ENCODE measurements at regions not wholly inside any gene's neighbourhood (a gene's known extent, or its start where the extent isn't known, plus 50 kb on each side); places are given as distances from the start of the nearest gene placed in this dataset.

GRCh38 chr18:40371673-40372072 lies 1583.4 kb upstream of the PIK3C3 start:
- POLR2A ChIA-PET (ENCODE audit: partially characterized antibody), result no interaction called here
- no peak overlapping the region for H3K27ac ChIP-seq (ENCODE audit: low read depth, low read length)

More at GRCh38 chr18:40371673-40372072, 1583.4 kb upstream of the PIK3C3 start:
- Histone ChIP-seq H2BK12ac (ENCODE audit: low read depth, low read length) (no peak overlapping the region), H3K4me1 (replicated peaks in 1 of 4; ENCODE audit: control insufficient read depth in 3 of 4, insufficient read depth in 4 of 4, low read length in 3 of 4) (no peaks in the 10 kb centered on the region), H3K9me3 (ENCODE audit: insufficient read depth in 2 of 2, low read depth in 1 of 2, low read length in 1 of 2) (no peaks in the 10 kb centered on the region), H2AK5ac (ENCODE audit: low read depth, low read length) (no peak overlapping the region), H3K79me1 (ENCODE audit: low read depth, low read length) (no peaks in the 10 kb centered on the region), H3K56ac (replicated peaks; ENCODE audit: insufficient read length, low read depth, low read length) (no peak overlapping the region), H3K4me2 (ENCODE audit: insufficient read depth in 1 of 2, low read depth in 2 of 2, low read length in 2 of 2) (no peak overlapping the region), H4K5ac (ENCODE audit: insufficient read length, low read depth, low read length) (no peak overlapping the region), H3K36me3 (ENCODE audit: control insufficient read depth in 2 of 4, insufficient read depth in 4 of 4, low read length in 3 of 4) (no peaks in the 10 kb centered on the region), H3K9ac (replicated peaks in 1 of 4; ENCODE audit: extremely low read depth in 1 of 4, low read depth in 3 of 4, low read length in 3 of 4) (no peak overlapping the region), H3K18ac (ENCODE audit: extremely low read depth, low read length) (no peak overlapping the region), H3K23ac (ENCODE audit: insufficient read length) (no peak overlapping the region), H2AFZ (ENCODE audit: low read length) (no peak overlapping the region), H2BK15ac (ENCODE audit: low read length) (no peak overlapping the region), H2BK5ac (ENCODE audit: low read depth, low read length) (no peak overlapping the region), H3K23me2 (ENCODE audit: low read depth, low read length) (no peaks in the 10 kb centered on the region), H2BK120ac (replicated peaks; ENCODE audit: low read depth, low read length) (no peak overlapping the region), H4K20me1 (replicated peaks in 1 of 2; ENCODE audit: control insufficient read depth in 1 of 2, insufficient read depth in 2 of 2, low read length in 2 of 2) (no peaks in the 10 kb centered on the region), H3K4me3 (ENCODE audit: extremely low read depth in 1 of 4, insufficient read depth in 2 of 4, low read depth in 3 of 4, low read length in 4 of 4) (no peak overlapping the region), H3K4ac (replicated peaks; ENCODE audit: insufficient read length, low read depth, low read length) (no peak overlapping the region), H4K91ac (replicated peaks; ENCODE audit: insufficient read length, low read length) (no peak overlapping the region), H3K27me3 (replicated peaks in 1 of 4; ENCODE audit: control insufficient read depth in 3 of 4, extremely low read depth in 1 of 4, insufficient read depth in 3 of 4, low read length in 3 of 4) (no peaks in the 10 kb centered on the region), H3K79me2 (ENCODE audit: control insufficient read depth in 1 of 2, insufficient read depth in 2 of 2, low read length in 2 of 2) (no peaks in the 10 kb centered on the region), H4K8ac (ENCODE audit: extremely low read depth, insufficient read depth, low read length) (no peak overlapping the region), H2BK20ac (ENCODE audit: low read length) (no peak overlapping the region), H3K14ac (ENCODE audit: insufficient read length) (no peak overlapping the region)
- TF ChIP-seq SIX5 (IDR thresholded peaks at IDR 0.05; ENCODE audit: low read depth, low read length), result no peak
- TF ChIP-seq SRF (IDR thresholded peaks at IDR 0.05; ENCODE audit: low read depth, low read length), result no peak
- TF ChIP-seq CHD2 (IDR thresholded peaks at IDR 0.05; ENCODE audit: low read length), result no peak
- no peak for TF ChIP-seq PHF8 (conservative IDR thresholded peaks at IDR 0.05; ENCODE audit: low read depth, low read length)
- no peak for TF ChIP-seq CEBPB (IDR thresholded peaks at IDR 0.05; ENCODE audit: low read depth, low read length)
- DNase-seq (ENCODE audit: low read depth in 1 of 2, low spot score in 2 of 2), result no peak
- CTCF ChIA-PET (ENCODE audit: partially characterized antibody), result interaction anchor here (0.6 to 1.4 kb wide), 2 partner anchors 10 to 43 kb away, joined by 3 read pairs; no protein-coding TSS in a partner anchor
- 100% methylated on average over 1 of the region's 1 CpG; no CpG with 5 or more reads in 1 of the 2 experiments for WGBS, 2 experiments (ENCODE audit: extremely low coverage in 1 of 2, insufficient coverage in 1 of 2, insufficient read length in 1 of 2, insufficient replicate concordance in 2 of 2, low coverage in 1 of 2, low lambda C conversion rate in 2 of 2, missing lambda C conversion rate in 1 of 2)
- no peak for FAIRE-seq

All from H1 (cell line).